SU-DHL-6 (cell line): ENCODE measurements at regions not wholly inside any gene's neighbourhood (a gene's known extent, or its start where the extent isn't known, plus 50 kb on each side); places are given as distances from the start of the nearest gene placed in this dataset.

ENCODE experiments used
- H2AFZ ChIP-seq: fragments of 200-600 bp; sonication (generic); 2 replicates; pipeline ENCODE4 v1.6.1; 2014; ENCODE audit warnings: low read depth, mild to moderate bottlenecking, moderate library complexity, mixed read lengths, antibody characterized with exemption, low read length; ENCODE audit not compliant: severe bottlenecking
- H3F3A ChIP-seq: fragments of 200-600 bp; shearing (Covaris generic); 2 replicates; pipeline ENCODE4 v1.6.0; 2016; ENCODE audit warnings: antibody characterized with exemption, mild to moderate bottlenecking; ENCODE audit not compliant: insufficient read depth
- H3K27ac ChIP-seq: fragments of 200-600 bp; sonication (generic); 2 replicates; pipeline ENCODE4 v1.5.1; 2016; ENCODE audit warnings: low read depth, mild to moderate bottlenecking, low read length, moderate library complexity, mixed read lengths
- H3K27me3 ChIP-seq: fragments of 200-600 bp; sonication (generic), shearing (Covaris generic); 2 replicates; pipeline ENCODE4 v1.6.0; 2014; ENCODE audit warnings: mild to moderate bottlenecking, low read length
- H3K36me3 ChIP-seq: fragments of 200-600 bp; sonication (generic); 2 replicates; pipeline ENCODE4 v1.6.1; 2014; ENCODE audit warnings: mild to moderate bottlenecking, low read length, mixed read lengths
- H3K4me2 ChIP-seq: fragments of 300-600, 200-600 bp; shearing (Covaris generic), sonication (generic); 2 replicates; pipeline ENCODE4 v1.6.0; 2014; ENCODE audit warnings: low read length, low read depth, mild to moderate bottlenecking; ENCODE audit not compliant: poor library complexity, severe bottlenecking
- H3K4me3 ChIP-seq: fragments of 200-600 bp; sonication (generic); 2 replicates; pipeline ENCODE4 v1.5.1; 2014; ENCODE audit warnings: antibody characterized with exemption, low read length, mild to moderate bottlenecking, mixed read lengths; ENCODE audit not compliant: insufficient read depth, poor library complexity, severe bottlenecking
- H3K79me2 ChIP-seq: fragments of 200-600 bp; sonication (generic); 2 replicates; pipeline ENCODE4 v1.6.1; 2014; ENCODE audit warnings: mild to moderate bottlenecking, low read length, moderate library complexity; ENCODE audit not compliant: insufficient read depth
- H3K9ac ChIP-seq: fragments of 200-600 bp; sonication (generic); 2 replicates; pipeline ENCODE4 v1.7.0; 2014; ENCODE audit warnings: mild to moderate bottlenecking, low read length
- H3K9me2 ChIP-seq: fragments of 200-600 bp; sonication (generic); replicated peaks from 2 replicates; pipeline ENCODE4 v1.6.1; 2014; ENCODE audit warnings: low read length; ENCODE audit not compliant: insufficient read depth
- H3K9me3 ChIP-seq: fragments of 200-600 bp; sonication (generic); 2 replicates; pipeline ENCODE4 v1.6.1; 2014; ENCODE audit warnings: low read length, mixed read lengths; ENCODE audit not compliant: insufficient read depth
- H4K20me1 ChIP-seq: fragments of 200-600 bp; sonication (generic); 2 replicates; pipeline ENCODE4 v1.6.1; 2014; ENCODE audit warnings: low read depth, mild to moderate bottlenecking, antibody characterized with exemption, low read length, moderate library complexity, mixed read lengths
- EZH2phosphoT487 ChIP-seq: fragments of 200-600 bp; sonication (generic), shearing (Covaris generic); conservative IDR thresholded peaks from 2 replicates; pipeline ENCODE4 v1.6.1; 2018; ENCODE audit warnings: mild to moderate bottlenecking, antibody characterized with exemption, low read length, moderate library complexity, mixed read lengths
- TF ChIP-seq, protein P1 (sequence below): fragments of 200-600 bp; sonication (generic); IDR thresholded peaks from one replicate; pipeline ENCODE4 v1.5.1; 2017; ENCODE audit warnings: antibody characterized with exemption, mild to moderate bottlenecking, low read length, moderate library complexity; ENCODE audit not compliant: insufficient read depth, poor library complexity, severe bottlenecking

DNA sequence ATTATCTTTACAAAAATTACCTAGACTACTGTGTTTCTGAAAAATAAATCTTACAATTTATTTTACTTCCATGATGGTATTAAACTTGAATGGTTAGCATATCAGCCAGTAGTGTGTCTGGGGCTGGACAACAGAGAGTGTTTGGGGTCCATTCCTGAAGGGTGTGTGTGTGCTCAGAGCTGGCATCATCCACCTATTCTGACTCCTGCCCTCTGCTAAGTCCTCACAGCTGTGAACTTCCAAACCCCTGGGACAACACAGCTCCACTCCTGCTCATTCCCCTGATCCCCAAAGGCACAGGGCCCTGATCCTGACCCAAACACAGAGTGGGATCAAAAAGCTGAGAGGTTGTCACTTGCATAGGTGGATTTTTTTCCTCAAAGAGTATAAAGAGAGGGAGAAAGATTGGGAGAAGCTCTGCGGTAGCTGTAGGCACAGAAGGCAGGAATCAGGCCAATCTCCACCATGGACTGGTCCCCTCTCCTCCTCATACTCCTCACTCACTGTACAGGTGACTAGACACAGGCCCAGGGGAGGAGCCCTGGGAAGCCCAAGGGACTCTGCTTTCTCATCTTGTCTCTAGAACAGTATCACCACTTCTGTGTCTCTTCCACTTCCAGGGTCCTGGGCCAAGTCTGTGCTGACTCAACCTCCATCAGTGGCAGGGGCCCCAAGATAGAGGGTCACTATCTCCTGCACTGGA is 55.7 kb upstream of the TOP3B start:
- Histone ChIP-seq H3K36me3 (no peaks in the 10 kb centered on the region), H3F3A (peaks cover 15% of the 10 kb centered on the region; the same call in 1 of the 2 replicates), H3K9me3 (no peaks in the 10 kb centered on the region), H3K27me3 (no peaks in the 10 kb centered on the region), H3K27ac (peak overlapping the region; percentile 84), H4K20me1 (no peaks in the 10 kb centered on the region), H3K4me2 (peak overlapping the region; percentile 54), H3K9me2 (no peaks in the 10 kb centered on the region), H3K4me3 (no peak overlapping the region), H3K79me2 (peaks cover 81% of the 10 kb centered on the region), H3K9ac (peak overlapping the region; percentile 28; the same call in 1 of the 2 replicates), H2AFZ (no peak overlapping the region)
- TF ChIP-seq, protein P1, sequence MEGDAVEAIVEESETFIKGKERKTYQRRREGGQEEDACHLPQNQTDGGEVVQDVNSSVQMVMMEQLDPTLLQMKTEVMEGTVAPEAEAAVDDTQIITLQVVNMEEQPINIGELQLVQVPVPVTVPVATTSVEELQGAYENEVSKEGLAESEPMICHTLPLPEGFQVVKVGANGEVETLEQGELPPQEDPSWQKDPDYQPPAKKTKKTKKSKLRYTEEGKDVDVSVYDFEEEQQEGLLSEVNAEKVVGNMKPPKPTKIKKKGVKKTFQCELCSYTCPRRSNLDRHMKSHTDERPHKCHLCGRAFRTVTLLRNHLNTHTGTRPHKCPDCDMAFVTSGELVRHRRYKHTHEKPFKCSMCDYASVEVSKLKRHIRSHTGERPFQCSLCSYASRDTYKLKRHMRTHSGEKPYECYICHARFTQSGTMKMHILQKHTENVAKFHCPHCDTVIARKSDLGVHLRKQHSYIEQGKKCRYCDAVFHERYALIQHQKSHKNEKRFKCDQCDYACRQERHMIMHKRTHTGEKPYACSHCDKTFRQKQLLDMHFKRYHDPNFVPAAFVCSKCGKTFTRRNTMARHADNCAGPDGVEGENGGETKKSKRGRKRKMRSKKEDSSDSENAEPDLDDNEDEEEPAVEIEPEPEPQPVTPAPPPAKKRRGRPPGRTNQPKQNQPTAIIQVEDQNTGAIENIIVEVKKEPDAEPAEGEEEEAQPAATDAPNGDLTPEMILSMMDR = no peak
- TF ChIP-seq EZH2phosphoT487 = no peak

DNA sequence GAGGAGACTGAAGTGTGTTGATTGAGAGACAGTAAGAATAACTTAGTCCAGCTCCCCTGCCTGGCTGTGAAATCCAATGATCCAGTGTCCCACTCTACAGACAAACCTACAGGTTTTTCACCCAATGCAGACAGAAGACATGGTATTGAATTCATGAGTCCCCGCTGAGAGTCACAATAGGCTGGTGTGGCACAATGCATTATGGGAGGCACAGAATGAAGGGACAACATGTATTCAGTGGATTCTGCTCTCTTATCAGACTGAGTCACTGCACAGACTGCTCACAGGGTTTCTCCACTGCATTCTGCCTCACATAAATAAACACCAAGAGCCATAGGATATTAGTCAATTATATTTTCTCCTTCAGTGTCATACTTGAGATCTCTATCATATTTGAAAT is 55.2 kb upstream of the TOP3B start:
- Histone ChIP-seq H3K27me3 (no peaks in the 10 kb centered on the region), H3K9me2 (no peaks in the 10 kb centered on the region), H3K9me3 (no peaks in the 10 kb centered on the region), H2AFZ (no peak overlapping the region), H3K79me2 (peaks cover 79% of the 10 kb centered on the region), H3K4me2 (peak overlapping the region; percentile 54), H3K36me3 (no peaks in the 10 kb centered on the region), H3K4me3 (no peak overlapping the region), H4K20me1 (no peaks in the 10 kb centered on the region), H3F3A (peaks cover 19% of the 10 kb centered on the region), H3K27ac (peak overlapping the region; percentile 84), H3K9ac (peak overlapping the region; percentile 23; the same call in 1 of the 2 replicates)
- TF ChIP-seq EZH2phosphoT487 = no peak
- TF ChIP-seq, protein P1 = no peak

DNA sequence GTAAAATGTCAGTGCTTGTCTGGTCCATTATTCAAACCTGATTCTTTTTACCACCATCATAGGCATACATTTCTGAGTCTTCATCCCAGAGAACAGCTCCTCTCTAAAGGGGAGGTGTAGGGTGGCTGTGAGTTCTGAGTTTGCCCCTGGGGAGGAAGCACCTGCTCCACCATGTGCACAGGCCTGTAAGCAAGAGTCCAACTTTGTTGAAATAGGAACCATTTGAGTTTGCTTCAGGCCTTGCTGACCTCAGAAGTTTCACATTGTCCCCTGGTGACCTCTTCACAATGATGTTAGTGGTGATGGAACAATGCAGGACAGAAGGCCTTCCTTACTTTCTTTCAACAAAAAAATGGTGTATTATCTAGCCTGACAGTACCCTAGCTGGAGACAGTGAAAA is 54.6 kb upstream of the TOP3B start:
- H3K4me3 ChIP-seq = no peak overlapping the region
- peak overlapping the region; percentile 54 for H3K4me2 ChIP-seq
- TF ChIP-seq EZH2phosphoT487 = no peak
- TF ChIP-seq, protein P1 = no peak

More for the DNA sequence above, 54.6 kb upstream of the TOP3B start:
- Histone ChIP-seq H4K20me1 (no peaks in the 10 kb centered on the region), H3K9me3 (no peaks in the 10 kb centered on the region), H3K9me2 (no peaks in the 10 kb centered on the region), H3K9ac (peak overlapping the region; percentile 23; the same call in 1 of the 2 replicates), H3K36me3 (no peaks in the 10 kb centered on the region), H3K27ac (peak overlapping the region; percentile 84), H3K79me2 (peaks cover 76% of the 10 kb centered on the region), H3F3A (peaks cover 22% of the 10 kb centered on the region), H2AFZ (no peak overlapping the region), H3K27me3 (no peaks in the 10 kb centered on the region)
